Adipocyte (in vitro differentiated cells): ENCODE measurements at regions not wholly inside any gene's neighbourhood (a gene's known extent, or its start where the extent isn't known, plus 50 kb on each side); places are given as distances from the start of the nearest gene placed in this dataset.

Experiments used
- DNase-seq: peaks from one replicate; pipeline ENCODE4 v3.0.0-alpha.2; 2015; ENCODE audit warnings: low read depth
- H3K27me3 ChIP-seq: replicated peaks from 2 replicates; pipeline ENCODE4 v1.7.0; 2013; ENCODE audit warnings: mild to moderate bottlenecking, low read length, moderate library complexity; ENCODE audit not compliant: control insufficient read depth, insufficient read depth
- H3K36me3 ChIP-seq: 2 replicates; pipeline ENCODE4 v1.7.0; 2013; ENCODE audit warnings: low read length, mild to moderate bottlenecking, moderate library complexity; ENCODE audit not compliant: control insufficient read depth, insufficient read depth, severe bottlenecking
- H3K4me1 ChIP-seq: 2 replicates; pipeline ENCODE4 v1.7.0; 2013; ENCODE audit warnings: mild to moderate bottlenecking, low read length, moderate library complexity; ENCODE audit not compliant: control insufficient read depth, insufficient read depth
- H3K4me3 ChIP-seq: 2 replicates; pipeline ENCODE4 v1.7.0; 2013; ENCODE audit warnings: mild to moderate bottlenecking, low read length, moderate library complexity
- H3K9ac ChIP-seq: 2 replicates; pipeline ENCODE4 v1.7.0; 2013; ENCODE audit warnings: mild to moderate bottlenecking, low read length, moderate library complexity
- H3K9me3 ChIP-seq: 2 replicates; pipeline ENCODE4 v1.7.0; 2013; ENCODE audit warnings: mild to moderate bottlenecking, low read length, moderate library complexity; ENCODE audit not compliant: control insufficient read depth

GRCh38 chr19:31995546-31995945 is 349.9 kb upstream of the ZNF507 start:
- no peak for DNase-seq
- H3K4me1 ChIP-seq: no peaks in the 10 kb centered on the region
- H3K36me3 ChIP-seq: no peaks in the 10 kb centered on the region
- no peaks in the 10 kb centered on the region for H3K27me3 ChIP-seq
- no peaks in the 10 kb centered on the region for H3K9me3 ChIP-seq
- no peak overlapping the region for H3K9ac ChIP-seq
- H3K4me3 ChIP-seq: no peak overlapping the region

- Histone ChIP-seq H3K4me1 (no peaks in the 10 kb centered on the region), H3K9me3 (no peaks in the 10 kb centered on the region), H3K27me3 (no peaks in the 10 kb centered on the region), H3K36me3 (no peaks in the 10 kb centered on the region), H3K9ac (no peak overlapping the region), H3K4me3 (no peak overlapping the region)
- no peak for DNase-seq
Measured at GRCh38 chr19:32010071-32010470, 335.3 kb upstream of the ZNF507 start.

GRCh38 chr19:32012206-32012605 is 333.2 kb upstream of the ZNF507 start:
- no peak for DNase-seq
- Histone ChIP-seq H3K27me3 (peaks cover 6% of the 10 kb centered on the region), H3K4me3 (no peak overlapping the region), H3K4me1 (peaks cover 1% of the 10 kb centered on the region), H3K36me3 (no peaks in the 10 kb centered on the region), H3K9me3 (no peaks in the 10 kb centered on the region), H3K9ac (no peak overlapping the region)

- H3K27me3 ChIP-seq: peaks cover 6% of the 10 kb centered on the region
- H3K9ac ChIP-seq: no peak overlapping the region
- peaks cover 9% of the 10 kb centered on the region for H3K4me1 ChIP-seq
- no peaks in the 10 kb centered on the region for H3K36me3 ChIP-seq
- no peak for DNase-seq
- no peak overlapping the region for H3K4me3 ChIP-seq
- H3K9me3 ChIP-seq: no peaks in the 10 kb centered on the region
Measured at GRCh38 chr19:32012886-32013631, 332.4 kb upstream of the ZNF507 start.

- peaks cover 9% of the 10 kb centered on the region for H3K27me3 ChIP-seq
Measured at GRCh38 chr19:32017176-32017953, 328.0 kb upstream of the ZNF507 start.

GRCh38 chr19:32018014-32018413 is 327.4 kb upstream of the ZNF507 start:
- DNase-seq: no peak
- Histone ChIP-seq H3K36me3 (no peaks in the 10 kb centered on the region), H3K4me1 (peaks cover 15% of the 10 kb centered on the region), H3K9ac (no peak overlapping the region), H3K27me3 (peaks cover 15% of the 10 kb centered on the region), H3K9me3 (no peaks in the 10 kb centered on the region), H3K4me3 (no peak overlapping the region)

More at GRCh38 chr19:32017176-32017953, 328.0 kb upstream of the ZNF507 start:
- no peak for DNase-seq
- H3K4me3 ChIP-seq: no peak overlapping the region
- H3K4me1 ChIP-seq: peaks cover 15% of the 10 kb centered on the region
- H3K9ac ChIP-seq: no peak overlapping the region
- H3K36me3 ChIP-seq: no peaks in the 10 kb centered on the region
- no peaks in the 10 kb centered on the region for H3K9me3 ChIP-seq

GRCh38 chr19:32020538-32020937 is 324.9 kb upstream of the ZNF507 start:
- no peak for DNase-seq
- Histone ChIP-seq H3K4me1 (peaks cover 15% of the 10 kb centered on the region), H3K27me3 (peaks cover 15% of the 10 kb centered on the region), H3K36me3 (no peaks in the 10 kb centered on the region), H3K9me3 (peaks cover 4% of the 10 kb centered on the region), H3K4me3 (no peak overlapping the region), H3K9ac (no peak overlapping the region)

- Histone ChIP-seq H3K9me3 (peaks cover 4% of the 10 kb centered on the region), H3K27me3 (peaks cover 13% of the 10 kb centered on the region), H3K9ac (no peak overlapping the region), H3K36me3 (no peaks in the 10 kb centered on the region), H3K4me1 (peaks cover 14% of the 10 kb centered on the region), H3K4me3 (no peak overlapping the region)
- no peak for DNase-seq
Measured at GRCh38 chr19:32022044-32022640, 323.3 kb upstream of the ZNF507 start.

GRCh38 chr19:32022731-32023563 is 322.5 kb upstream of the ZNF507 start:
- H3K4me3 ChIP-seq: no peak overlapping the region
- H3K36me3 ChIP-seq: no peaks in the 10 kb centered on the region
- peaks cover 13% of the 10 kb centered on the region for H3K27me3 ChIP-seq
- H3K9ac ChIP-seq: no peak overlapping the region
- no peak for DNase-seq
- H3K9me3 ChIP-seq: peaks cover 4% of the 10 kb centered on the region
- H3K4me1 ChIP-seq: peaks cover 6% of the 10 kb centered on the region

GRCh38 chr19:32023564-32023832 is 321.9 kb upstream of the ZNF507 start:
- DNase-seq: no peak
- Histone ChIP-seq H3K9ac (no peak overlapping the region), H3K4me3 (no peak overlapping the region), H3K27me3 (peaks cover 13% of the 10 kb centered on the region), H3K4me1 (peaks cover 1% of the 10 kb centered on the region), H3K9me3 (peaks cover 4% of the 10 kb centered on the region), H3K36me3 (no peaks in the 10 kb centered on the region)

- no peaks in the 10 kb centered on the region for H3K36me3 ChIP-seq
- H3K4me1 ChIP-seq: no peaks in the 10 kb centered on the region
- H3K4me3 ChIP-seq: no peak overlapping the region
- DNase-seq: no peak
- no peaks in the 10 kb centered on the region for H3K9me3 ChIP-seq
- H3K9ac ChIP-seq: no peak overlapping the region
- H3K27me3 ChIP-seq: peaks cover 5% of the 10 kb centered on the region
Measured at GRCh38 chr19:32029235-32029634, 316.2 kb upstream of the ZNF507 start.
